RCC 7860 (cell line): ENCODE measurements at regions not wholly inside any gene's neighbourhood (a gene's known extent, or its start where the extent isn't known, plus 50 kb on each side); places are given as distances from the start of the nearest gene placed in this dataset.
"Not testable (repeated sequence)": the region's sequence is repeated elsewhere in the genome, so short reads cannot be mapped to it uniquely, and the experiment has no call there.

Source experiments
- DNase-seq: peaks from one replicate; pipeline ENCODE4 v3.0.0-alpha.2; 2015; ENCODE audit warnings: low spot score
- FAIRE-seq: peaks from 2 replicates; lab custom pipeline; 2012; peaks lifted over from hg19 to GRCh38; lab: Jason Lieb, UNC

DNA sequence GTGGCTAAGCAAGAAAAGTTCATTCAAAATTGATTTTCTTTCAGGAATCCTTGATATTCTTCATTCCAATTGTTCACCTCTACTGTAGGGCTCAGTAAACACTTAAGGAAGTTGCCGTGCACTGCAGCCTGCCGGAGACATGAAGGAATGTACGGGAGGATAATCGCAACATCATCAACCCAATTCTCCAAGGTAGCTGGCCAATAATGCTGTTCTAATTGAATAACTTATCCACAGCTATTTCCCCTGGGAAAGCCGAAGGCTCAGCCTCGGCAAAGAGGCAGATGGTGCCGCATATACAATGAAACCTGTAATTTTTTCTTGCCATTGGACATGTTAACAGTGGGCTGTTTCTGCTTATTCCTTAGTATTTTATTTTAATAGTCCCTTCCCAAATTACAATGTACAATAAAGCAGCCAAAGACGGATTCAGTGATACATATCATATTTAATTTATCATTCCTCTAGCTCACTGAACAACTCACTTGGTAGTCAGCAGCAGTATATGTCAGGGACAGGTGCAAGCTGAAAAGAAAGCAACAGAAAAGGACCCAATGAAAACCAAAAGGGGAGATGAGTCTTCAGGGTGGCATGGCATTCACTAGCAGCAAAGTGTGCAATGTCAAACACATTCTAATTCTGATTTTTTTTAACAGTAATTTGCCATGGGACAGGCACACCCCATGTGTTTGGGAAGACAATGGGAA lies 420.5 kb upstream of the KLF12 start:
- no peak for FAIRE-seq
- no peak for DNase-seq

DNA sequence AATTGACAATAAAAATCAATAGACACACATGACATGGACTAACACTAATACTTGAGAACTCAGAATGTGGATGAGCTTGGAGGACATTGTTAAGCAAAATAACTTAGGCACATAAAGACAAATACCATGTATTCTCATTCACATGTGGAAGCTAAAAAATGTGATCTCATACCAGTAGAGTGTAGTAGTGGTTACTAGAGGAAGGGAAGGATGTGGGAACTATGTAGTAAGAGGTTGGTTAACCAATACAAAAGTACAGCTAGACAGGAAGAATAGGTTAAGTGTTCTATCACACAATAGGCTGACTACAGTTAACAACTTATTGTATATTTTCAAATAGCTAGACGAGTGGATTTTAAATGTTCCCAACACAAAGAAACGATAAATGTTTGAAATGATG lies 415.8 kb upstream of the KLF12 start:
- no peak for DNase-seq
- FAIRE-seq: no peak

DNA sequence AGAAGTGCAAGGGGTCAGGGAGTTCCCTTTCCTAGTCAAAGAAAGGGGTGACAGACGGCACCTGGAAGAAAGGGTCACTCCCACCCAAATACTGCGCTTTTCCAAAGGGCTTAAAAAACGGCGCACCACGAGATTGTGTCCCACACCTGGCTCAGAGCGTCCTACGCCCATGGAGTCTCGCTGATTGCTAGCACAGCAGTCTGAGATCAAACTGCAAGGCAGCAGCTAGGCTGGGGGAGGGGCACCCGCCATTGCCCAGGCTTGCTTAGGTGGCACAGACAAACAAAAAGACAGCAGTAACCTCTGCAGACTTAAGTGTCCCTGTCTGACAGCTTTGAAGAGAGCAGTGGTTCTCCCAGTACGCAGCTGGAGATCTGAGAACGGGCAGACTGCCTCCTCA lies 402.4 kb upstream of the KLF12 start:
- DNase-seq, FAIRE-seq: not testable (repeated sequence)

DNA sequence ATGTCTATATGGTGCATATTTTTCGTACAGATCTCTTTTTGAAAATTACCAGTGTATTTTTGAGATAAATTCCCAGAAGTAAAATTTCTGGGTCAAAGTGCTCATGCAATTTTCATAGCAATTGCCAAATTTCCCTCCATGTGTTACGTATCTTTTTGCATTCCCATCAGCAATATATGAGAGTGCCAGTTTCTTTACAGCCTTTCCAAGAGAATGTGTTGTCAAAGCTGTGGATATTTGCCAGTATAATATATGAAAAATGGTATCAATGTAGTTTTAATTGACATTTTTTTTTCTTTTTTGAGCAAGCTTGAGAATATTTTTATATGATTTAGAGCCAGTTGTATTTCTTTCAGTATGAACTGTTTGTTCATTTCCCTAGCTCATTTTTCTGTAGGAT lies 399.0 kb upstream of the KLF12 start:
- DNase-seq (no peak), FAIRE-seq (no peak)

DNA sequence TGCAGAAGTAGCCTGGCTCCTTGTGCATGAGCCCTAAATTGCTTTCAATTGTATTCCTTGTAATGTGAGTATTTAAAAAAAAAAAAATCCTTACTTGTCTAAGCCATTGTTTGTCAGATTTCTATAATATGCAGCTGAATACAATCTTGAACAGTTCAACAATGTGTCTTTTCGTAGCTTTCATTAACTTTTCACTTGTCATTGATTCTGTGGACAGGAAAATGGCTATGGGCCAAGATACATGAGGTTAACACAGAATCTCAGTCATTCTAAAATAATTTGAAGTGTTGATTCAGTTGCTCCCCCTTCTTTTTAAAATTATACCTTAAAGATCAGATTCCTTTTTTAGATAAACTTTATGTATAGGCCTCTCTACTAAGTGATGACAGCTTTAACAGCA lies 395.8 kb upstream of the KLF12 start:
- FAIRE-seq: no peak
- DNase-seq: no peak

DNA sequence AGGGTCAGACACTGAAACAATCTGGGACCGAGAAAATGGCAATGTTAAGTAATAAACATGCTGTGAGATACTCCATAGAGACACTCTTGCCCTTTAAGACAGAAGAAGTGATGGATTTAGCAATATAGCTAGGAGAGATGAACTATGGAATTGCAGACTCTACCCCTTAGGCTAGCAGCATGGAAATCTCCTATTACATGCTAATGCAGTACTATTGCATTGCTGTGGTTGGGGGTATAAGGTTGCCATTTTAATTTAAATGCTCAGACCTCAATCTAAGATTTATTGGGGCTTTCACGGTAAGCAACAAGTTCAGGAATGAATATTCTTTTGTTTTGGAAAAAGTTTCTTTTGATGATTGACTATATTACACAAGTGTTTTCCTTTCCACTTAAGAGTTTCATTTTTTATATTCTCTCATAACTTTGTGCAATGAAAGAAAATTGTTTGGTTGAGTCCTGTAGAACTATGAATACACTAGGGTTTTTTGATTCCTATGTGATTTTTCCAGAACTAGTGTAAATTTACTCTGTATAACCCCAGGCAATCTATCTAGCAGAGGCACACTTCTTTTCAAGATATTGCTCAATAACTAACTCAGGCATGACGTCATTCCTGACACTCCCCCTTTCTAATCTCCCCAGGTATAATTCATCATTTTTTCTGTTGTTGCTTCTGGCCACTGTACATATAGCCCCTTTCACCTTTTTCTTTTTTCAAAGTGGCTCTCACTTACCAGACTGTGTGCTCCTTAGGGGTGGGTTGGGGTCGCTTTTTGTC lies 394.7 kb upstream of the KLF12 start:
- DNase-seq (no peak), FAIRE-seq (no peak)

DNA sequence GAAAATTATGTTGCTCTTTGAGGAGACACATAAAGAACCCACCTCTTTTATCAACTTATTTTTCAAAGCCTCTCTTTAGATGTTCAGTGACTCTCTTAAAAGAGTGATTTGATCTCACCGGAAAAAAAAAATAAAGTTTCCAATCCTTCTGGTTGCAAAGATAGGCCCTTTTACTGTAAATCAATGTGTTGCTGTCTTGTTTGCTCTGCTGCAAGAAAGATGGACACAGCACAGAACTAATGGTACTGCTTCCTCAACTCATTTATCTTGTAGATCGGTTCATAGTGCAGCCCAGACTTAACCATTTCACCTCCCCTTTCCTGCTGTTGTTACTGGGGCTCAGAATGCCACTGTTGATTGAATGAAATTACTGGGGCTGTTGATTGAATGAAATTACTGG lies 388.9 kb upstream of the KLF12 start:
- FAIRE-seq (no peak), DNase-seq (no peak)

DNA sequence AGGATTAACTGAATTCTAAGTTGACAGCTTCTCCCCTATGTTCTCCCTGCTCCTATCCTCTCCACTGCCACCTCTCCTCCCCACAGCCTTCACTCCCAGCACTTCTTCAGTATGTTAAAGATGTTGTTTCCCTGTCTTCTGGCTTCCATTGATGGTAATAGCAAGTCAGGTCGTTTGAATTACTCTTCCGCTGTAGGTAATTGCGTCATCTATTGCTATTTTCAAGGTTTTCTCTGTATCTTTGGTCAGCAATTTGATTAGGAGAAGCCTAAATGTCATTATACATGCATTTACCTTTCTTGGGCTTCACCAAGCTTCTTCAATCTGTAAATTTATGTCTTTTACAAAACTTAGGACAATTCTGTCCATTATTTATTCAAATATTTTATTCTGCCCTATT lies 377.3 kb upstream of the KLF12 start:
- DNase-seq (no peak), FAIRE-seq (no peak)

DNA sequence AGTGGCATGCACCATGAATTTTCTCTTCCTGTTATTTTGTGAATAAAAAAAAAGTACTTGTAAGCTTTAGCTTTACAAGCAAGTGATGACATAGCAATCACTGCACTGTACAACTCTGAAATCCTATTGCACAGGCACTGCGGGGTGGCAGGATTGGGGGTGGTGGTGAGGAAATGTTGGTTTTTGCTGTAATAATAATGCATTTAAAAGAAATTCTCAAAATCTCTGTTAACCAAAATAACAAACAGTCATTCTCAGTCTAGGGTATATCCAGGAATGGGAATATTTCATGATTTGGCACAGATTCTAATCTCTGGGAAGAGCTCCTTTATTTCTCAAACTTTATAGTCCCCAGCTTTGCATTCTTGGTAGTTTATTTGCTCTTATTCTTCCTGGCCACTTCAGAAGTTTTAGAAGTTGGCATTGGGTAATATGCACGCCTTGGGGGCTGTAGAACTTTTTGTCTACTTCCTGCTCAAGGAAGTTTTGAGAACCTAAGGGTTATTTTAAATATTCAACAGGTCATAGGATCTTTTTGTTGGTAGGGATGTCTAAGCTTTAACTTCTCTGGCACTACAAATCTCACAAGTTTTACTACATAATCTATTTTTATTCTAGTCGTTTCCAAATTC lies 353.0 kb upstream of the KLF12 start:
- no peak for FAIRE-seq
- DNase-seq: no peak

DNA sequence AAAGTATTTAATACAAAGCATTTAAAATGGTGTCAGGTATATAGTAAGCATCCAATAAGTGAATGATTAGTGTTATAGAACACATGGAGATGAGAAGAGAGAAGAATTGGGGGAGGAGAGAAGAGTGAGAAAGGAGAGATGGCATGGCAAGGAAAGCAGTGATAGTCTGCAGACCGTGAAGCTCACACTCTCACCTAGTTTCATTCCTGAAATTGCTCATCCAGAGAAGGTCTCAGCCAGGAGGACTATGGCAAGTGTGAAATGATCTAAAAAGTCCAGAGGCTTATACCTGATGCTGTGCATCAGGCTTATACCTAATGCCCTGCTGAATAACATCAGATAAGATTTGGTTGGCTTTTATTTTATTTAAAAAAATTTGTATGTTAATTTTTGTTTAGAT lies 351.6 kb upstream of the KLF12 start:
- DNase-seq (no peak), FAIRE-seq (no peak)

DNA sequence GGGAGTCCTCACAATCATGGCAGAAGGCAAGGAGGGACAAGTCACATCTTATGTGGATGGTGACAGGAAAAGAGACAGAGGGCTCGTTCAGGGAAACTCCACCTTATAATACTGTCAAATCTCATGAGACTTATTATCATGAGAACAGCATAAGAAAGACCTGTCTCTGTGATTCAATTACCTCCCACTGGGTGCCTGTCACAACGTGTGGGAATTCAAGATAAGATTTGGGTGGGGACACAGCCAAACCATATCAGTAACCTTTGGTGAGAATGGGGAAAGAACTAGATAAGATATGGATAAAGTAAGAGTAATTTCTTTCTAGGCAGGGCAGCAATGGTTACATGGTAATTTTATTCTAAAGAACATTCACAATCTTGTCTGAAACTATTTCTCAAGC lies 344.9 kb upstream of the KLF12 start:
- FAIRE-seq (no peak), DNase-seq (no peak)

DNA sequence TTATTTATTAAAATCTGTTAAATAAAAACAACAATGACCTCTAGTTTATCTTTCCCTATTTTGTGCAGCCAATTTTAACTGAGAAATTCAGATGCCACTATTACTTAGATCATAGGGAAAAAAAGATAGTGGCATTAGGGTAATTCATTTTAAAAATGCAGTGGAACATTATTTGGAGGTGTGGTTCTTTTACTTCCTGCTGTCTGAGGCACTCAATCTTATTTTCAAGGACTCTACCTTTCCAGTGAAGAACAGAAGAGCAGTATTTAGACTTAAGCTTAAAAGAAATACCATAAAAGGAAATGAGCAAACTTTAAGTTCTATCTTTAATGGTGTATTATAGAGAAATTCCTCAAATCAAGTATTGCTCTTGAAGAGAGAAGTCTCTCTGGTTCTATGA lies 342.6 kb upstream of the KLF12 start:
- FAIRE-seq: no peak
- DNase-seq: no peak

DNA sequence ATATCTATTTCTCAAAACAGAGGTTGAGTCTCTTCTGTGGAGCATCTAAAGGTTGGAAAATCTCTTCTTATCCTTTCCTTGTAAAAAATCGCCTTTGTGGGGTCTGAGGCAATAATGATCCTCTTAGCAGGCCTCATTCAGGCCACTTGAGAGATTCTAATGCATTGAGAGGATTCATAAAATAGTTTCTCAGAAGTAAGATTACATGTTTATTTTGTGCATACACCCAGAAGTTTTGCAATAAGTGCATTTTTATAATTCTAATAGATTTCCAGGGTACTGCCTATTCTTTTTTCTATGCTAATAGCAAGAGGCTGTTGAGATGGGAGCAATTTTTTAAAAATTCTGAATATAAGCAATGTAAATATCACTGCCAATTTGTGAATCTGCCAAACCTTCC lies 342.2 kb upstream of the KLF12 start:
- DNase-seq (no peak), FAIRE-seq (no peak)

DNA sequence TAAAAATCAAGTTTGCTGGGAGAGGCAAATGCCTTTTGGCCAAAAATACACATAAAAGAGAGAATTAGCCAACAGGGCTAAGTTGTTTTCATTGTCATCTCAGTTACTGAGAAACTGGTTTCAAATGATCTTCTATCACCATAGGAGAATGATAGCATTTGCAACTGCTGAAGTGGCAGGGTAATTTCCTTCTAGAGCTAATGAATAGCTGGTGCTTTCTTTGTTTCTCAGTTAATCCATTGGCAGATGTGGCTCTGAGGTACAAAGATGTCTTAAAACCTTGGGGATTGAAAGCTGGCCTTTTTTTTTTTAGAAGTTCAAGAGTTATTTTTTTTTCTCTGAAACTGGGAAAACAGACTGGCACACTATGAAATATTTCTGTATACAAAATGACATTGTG lies 332.7 kb upstream of the KLF12 start:
- no peak for FAIRE-seq

DNA sequence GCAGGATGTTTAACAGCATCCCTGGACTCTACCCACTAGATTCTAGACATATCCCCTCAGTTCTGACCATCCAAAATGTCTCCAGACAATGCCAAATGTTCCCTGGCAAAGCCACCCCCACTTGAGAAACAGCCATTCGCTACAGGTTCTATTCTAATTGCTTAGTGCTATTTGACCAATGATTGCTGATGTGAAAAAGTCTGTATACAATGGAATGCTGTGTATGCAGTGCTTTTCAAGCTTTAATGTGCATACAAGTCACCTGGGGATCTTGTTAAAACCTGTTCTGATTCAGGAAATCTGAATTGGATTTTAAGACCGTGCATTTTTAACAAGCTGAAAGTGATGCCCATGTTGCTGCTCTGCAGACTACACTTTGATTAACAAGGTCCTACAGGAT lies 331.8 kb upstream of the KLF12 start:
- DNase-seq: no peak
- FAIRE-seq: no peak

More for the DNA sequence above, 332.7 kb upstream of the KLF12 start:
- DNase-seq: no peak

DNA sequence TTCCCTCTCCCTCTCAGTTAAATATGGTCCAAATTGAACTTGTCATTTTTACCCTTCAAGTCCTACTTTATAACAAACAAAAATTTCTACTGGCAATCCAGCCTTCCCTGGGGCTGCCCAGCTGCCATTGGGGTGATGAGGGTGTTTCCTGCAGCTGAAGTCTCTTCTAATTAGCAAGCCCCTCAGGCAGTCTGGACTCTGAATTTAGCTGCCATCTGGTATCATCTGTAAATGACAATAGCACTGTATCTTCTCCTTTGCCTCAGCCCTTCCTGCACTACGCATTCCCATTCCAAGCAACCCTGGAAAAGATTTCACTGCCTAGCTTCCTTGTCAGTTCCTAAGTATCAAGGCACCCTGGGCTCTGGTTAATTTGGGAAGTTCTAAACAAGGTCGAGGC lies 331.1 kb upstream of the KLF12 start:
- FAIRE-seq: no peak
- DNase-seq: no peak

DNA sequence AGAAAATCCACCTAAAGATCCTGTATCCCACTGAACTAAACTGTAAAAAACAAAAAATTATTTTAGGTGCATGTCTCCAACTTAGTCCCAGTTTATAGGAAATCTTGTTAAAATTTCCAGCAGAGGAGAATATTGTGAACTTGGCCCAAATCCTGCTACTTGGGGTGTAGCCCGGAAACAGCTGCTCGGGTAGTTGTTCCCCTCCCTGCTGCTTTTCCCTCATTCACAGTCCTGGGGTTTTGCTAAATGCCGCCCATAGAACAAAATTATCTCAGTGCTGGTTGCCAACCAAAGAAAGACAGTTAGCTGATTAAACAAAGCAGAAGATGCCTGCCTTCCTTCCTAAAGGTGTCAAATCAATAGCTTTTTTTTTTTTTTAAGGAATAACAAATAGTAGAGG lies 330.5 kb upstream of the KLF12 start:
- no peak for DNase-seq

DNA sequence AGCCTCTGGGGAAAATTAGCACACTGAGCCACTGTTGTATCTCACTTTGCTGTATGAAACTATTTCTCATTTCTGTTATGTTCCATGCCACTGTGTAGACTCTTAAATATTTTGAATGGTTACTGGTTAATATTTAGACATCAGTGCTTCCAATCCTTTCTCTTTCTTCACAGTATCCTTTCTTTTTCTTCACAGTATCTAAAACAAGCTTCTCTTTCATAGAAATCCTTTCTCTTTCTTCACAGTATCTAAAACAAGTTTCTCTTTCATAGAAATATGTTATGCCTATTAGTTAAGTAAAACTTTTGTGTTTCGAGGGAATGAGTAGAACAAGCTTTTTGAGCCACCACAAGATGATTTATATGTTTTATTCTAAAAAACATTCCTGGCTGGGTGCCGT lies 326.8 kb upstream of the KLF12 start:
- FAIRE-seq (no peak), DNase-seq (no peak)

More for the DNA sequence above, 330.5 kb upstream of the KLF12 start:
- FAIRE-seq: no peak

DNA sequence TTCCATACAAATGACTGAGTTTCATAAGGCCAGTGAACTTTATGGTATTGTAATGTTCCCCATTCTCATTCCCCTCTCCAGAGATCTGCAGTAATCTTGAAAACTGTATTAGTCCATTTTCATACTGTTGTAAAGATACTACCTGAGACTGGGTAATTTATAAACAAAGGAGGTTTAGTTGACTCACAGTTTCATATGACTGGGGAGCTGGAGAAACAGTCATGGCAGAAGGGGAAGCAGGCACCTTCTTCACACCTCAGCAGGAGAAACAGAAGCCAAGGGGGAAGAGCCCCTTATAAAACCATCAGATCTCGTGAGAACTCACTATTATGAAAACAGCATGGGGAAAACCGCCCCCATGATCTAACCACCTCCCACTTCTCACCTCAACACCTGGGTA lies 318.7 kb upstream of the KLF12 start:
- FAIRE-seq: no peak
- DNase-seq: no peak

DNA sequence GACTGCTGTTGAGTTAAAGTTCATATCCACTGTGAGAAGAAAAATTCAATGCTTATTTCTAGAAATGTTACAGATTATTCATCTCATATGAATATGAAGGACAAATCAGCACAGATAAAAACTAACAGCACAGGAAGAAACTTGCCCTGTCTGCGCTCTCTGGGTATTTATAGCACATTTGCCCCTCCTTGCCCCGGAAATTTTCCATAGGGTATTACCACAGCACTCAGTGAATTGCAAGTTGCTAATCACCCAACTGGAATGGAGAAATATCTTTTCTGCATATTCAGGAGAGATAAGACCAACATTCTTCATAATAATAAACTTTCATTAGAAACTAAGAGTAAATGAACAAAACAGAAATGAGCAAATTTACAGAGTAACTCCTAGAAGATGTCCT lies 318.0 kb upstream of the KLF12 start:
- DNase-seq: no peak
- FAIRE-seq: no peak

DNA sequence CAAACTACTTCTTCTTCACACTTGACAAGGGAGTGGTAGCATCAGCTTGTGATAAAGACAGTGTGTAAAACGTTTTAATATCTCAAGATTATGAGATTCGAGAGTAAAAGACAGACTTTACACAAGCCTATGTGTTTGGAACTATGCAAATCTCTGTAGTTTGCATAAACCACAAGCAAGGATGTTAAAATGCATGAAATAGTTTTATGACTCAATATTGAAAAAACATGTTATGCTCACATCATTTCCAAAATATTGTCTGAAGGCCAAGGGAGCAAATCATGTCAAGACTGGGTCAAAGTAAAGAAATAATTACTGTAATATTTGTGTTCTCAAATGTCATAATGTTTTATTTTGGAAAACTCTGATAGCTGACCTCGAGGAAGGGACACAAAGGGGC lies 316.8 kb upstream of the KLF12 start:
- DNase-seq (no peak), FAIRE-seq (no peak)

DNA sequence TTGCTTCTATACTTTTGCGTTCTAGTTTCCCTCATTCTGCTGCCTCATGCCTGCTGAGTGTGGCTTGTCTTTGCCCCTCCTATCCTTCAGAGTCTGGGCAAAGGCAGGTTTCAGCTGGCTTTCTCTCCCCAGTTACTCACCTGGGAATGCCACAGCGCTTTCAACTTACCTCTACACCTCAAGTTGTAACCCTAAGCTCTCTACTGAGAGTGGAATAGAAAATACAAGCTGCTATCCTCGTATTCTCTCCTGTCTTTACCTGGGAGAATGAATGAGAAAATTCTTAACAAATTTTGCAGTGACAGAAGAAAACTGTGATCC lies 316.3 kb upstream of the KLF12 start:
- FAIRE-seq (no peak), DNase-seq (no peak)
